ENCODE measurements at regions not wholly inside any gene's neighbourhood (a gene's known extent, or its start where the extent isn't known, plus 50 kb on each side); places are given as distances from the start of the nearest gene placed in this dataset.
A peak's percentile ranks its signal among the peaks of the same experiment; 100 is the strongest.

GRCh38 chr20:12659942-12660341 is 348.8 kb upstream of the SPTLC3 start:
- no peak for DNase-seq (ENCODE audit: low spot score)

GRCh38 chr20:12660918-12661317 is 347.9 kb upstream of the SPTLC3 start:
- no peak for DNase-seq (ENCODE audit: low spot score)

GRCh38 chr20:12670301-12670700 is 338.5 kb upstream of the SPTLC3 start:
- DNase-seq (ENCODE audit: low spot score): no peak

GRCh38 chr20:12673352-12673751 is 335.4 kb upstream of the SPTLC3 start:
- DNase-seq (ENCODE audit: low spot score): no peak

- DNase-seq (ENCODE audit: low spot score): no peak
Observed at GRCh38 chr20:12677925-12678324, 330.8 kb upstream of the SPTLC3 start.

GRCh38 chr20:12679447-12679846 is 329.3 kb upstream of the SPTLC3 start:
- DNase-seq (ENCODE audit: low spot score): no peak

GRCh38 chr20:12682613-12683012 is 326.2 kb upstream of the SPTLC3 start:
- no peak for DNase-seq (ENCODE audit: low spot score)

- no peak for DNase-seq (ENCODE audit: low spot score)
Observed at GRCh38 chr20:12687476-12687875, 321.3 kb upstream of the SPTLC3 start.

- no peak for DNase-seq (ENCODE audit: low spot score)
Observed at GRCh38 chr20:12695937-12696336, 312.8 kb upstream of the SPTLC3 start.

GRCh38 chr20:12698817-12699216 is 310.0 kb upstream of the SPTLC3 start:
- DNase-seq (ENCODE audit: low spot score): no peak

GRCh38 chr20:12699374-12700228 is 309.2 kb upstream of the SPTLC3 start:
- DNase-seq (ENCODE audit: low spot score): peak; percentile 44

- DNase-seq (ENCODE audit: low spot score): no peak
Observed at GRCh38 chr20:12700701-12701100, 308.1 kb upstream of the SPTLC3 start.

GRCh38 chr20:12702312-12702711 is 306.5 kb upstream of the SPTLC3 start:
- DNase-seq (ENCODE audit: low spot score): no peak

- DNase-seq (ENCODE audit: low spot score): no peak
Observed at GRCh38 chr20:12715371-12715770, 293.4 kb upstream of the SPTLC3 start.

- DNase-seq (ENCODE audit: low spot score): no peak
Observed at GRCh38 chr20:12715991-12716680, 292.6 kb upstream of the SPTLC3 start.

- no peak for DNase-seq (ENCODE audit: low spot score)
Observed at GRCh38 chr20:12717061-12717460, 291.7 kb upstream of the SPTLC3 start.

GRCh38 chr20:12718619-12719018 is 290.2 kb upstream of the SPTLC3 start:
- DNase-seq (ENCODE audit: low spot score): no peak

- DNase-seq (ENCODE audit: low spot score): no peak
Observed at GRCh38 chr20:12721636-12722035, 287.1 kb upstream of the SPTLC3 start.

GRCh38 chr20:12722091-12722490 is 286.7 kb upstream of the SPTLC3 start:
- DNase-seq (ENCODE audit: low spot score): no peak

GRCh38 chr20:12723811-12724210 is 285.0 kb upstream of the SPTLC3 start:
- no peak for DNase-seq (ENCODE audit: low spot score)

- no peak for DNase-seq (ENCODE audit: low spot score)
Observed at GRCh38 chr20:12728782-12729181, 280.0 kb upstream of the SPTLC3 start.

GRCh38 chr20:12729326-12729725 is 279.4 kb upstream of the SPTLC3 start:
- DNase-seq (ENCODE audit: low spot score): no peak

- no peak for DNase-seq (ENCODE audit: low spot score)
Observed at GRCh38 chr20:12733811-12734210, 275.0 kb upstream of the SPTLC3 start.

All from ureter (tissue), 1 donor.